Mesenchymal stem cell (in vitro differentiated cells and primary cell): ENCODE measurements at regions not wholly inside any gene's neighbourhood (a gene's known extent, or its start where the extent isn't known, plus 50 kb on each side); places are given as distances from the start of the nearest gene placed in this dataset.
A peak's percentile ranks its signal among the peaks of the same experiment; 100 is the strongest.

Experiments used
- DNase-seq: peaks from one replicate; pipeline ENCODE4 v3.0.0-alpha.2; 2013
- H2AFZ ChIP-seq: one replicate; pipeline ENCODE4 v1.6.1; 2013; ENCODE audit warnings: low read depth, mild to moderate bottlenecking, control low read depth, inconsistent platforms, low read length, moderate library complexity
- H2AK5ac ChIP-seq: 2 replicates; pipeline ENCODE4 v1.6.1; 2013; ENCODE audit warnings: low read length, moderate library complexity, mild to moderate bottlenecking, inconsistent platforms; ENCODE audit not compliant: severe bottlenecking
- H2BK120ac ChIP-seq: one replicate; pipeline ENCODE4 v1.6.1; 2013; ENCODE audit warnings: low read depth, mild to moderate bottlenecking, inconsistent platforms, low read length, moderate library complexity
- H2BK12ac ChIP-seq, 2 experiments: one replicate each; pipeline ENCODE4 v1.6.1; 2013; ENCODE audit warnings: inconsistent platforms in 2 of 2, low read length in 2 of 2, mild to moderate bottlenecking in 2 of 2, moderate library complexity in 2 of 2, control low read depth in 1 of 2
- H2BK15ac ChIP-seq: one replicate; pipeline ENCODE4 v1.6.1; 2013; ENCODE audit warnings: mild to moderate bottlenecking, low read depth, inconsistent platforms; ENCODE audit not compliant: poor library complexity, severe bottlenecking
- H2BK5ac ChIP-seq: 2 replicates; pipeline ENCODE4 v1.6.1; 2013; ENCODE audit warnings: low read depth, mild to moderate bottlenecking, low read length, control low read depth, inconsistent platforms; ENCODE audit not compliant: poor library complexity, severe bottlenecking
- H3K14ac ChIP-seq, 2 experiments: one replicate each; pipeline ENCODE4 v1.6.1; 2013; ENCODE audit warnings: inconsistent platforms in 2 of 2, low read length in 2 of 2, control low read depth in 1 of 2, mild to moderate bottlenecking in 1 of 2, moderate library complexity in 1 of 2
- H3K18ac ChIP-seq, 2 experiments: one replicate each; pipeline ENCODE4 v1.6.1; 2013; ENCODE audit warnings: inconsistent platforms in 2 of 2, low read length in 2 of 2, control low read depth in 1 of 2, low read depth in 1 of 2, mild to moderate bottlenecking in 1 of 2
- H3K23ac ChIP-seq, 2 experiments: one replicate each; pipeline ENCODE4 v1.6.1; 2013; ENCODE audit warnings: inconsistent platforms in 2 of 2, low read length in 2 of 2, mild to moderate bottlenecking in 2 of 2, moderate library complexity in 2 of 2, control low read depth in 1 of 2
- H3K27ac ChIP-seq: 2 replicates; pipeline ENCODE4 v1.5.1; 2013; ENCODE audit warnings: mild to moderate bottlenecking, moderate library complexity, low read length, control low read depth, inconsistent platforms; ENCODE audit not compliant: poor library complexity, severe bottlenecking
- H3K27me3 ChIP-seq, 2 experiments: 2 replicates each; pipeline versions ENCODE4 v1.6.1 to v1.7.0; 2013; ENCODE audit warnings: low read length in 2 of 2, mild to moderate bottlenecking in 2 of 2, moderate library complexity in 2 of 2, control low read depth in 1 of 2, inconsistent platforms in 1 of 2; ENCODE audit not compliant: control insufficient read depth in 1 of 2, insufficient read depth in 1 of 2
- H3K36me3 ChIP-seq, 2 experiments: 2 replicates each; pipeline versions ENCODE4 v1.6.1 to v1.7.0; 2013; ENCODE audit warnings: low read length in 2 of 2, control low read depth in 1 of 2, inconsistent platforms in 1 of 2, low read depth in 1 of 2, mild to moderate bottlenecking in 1 of 2; ENCODE audit not compliant: insufficient read depth in 2 of 2, control insufficient read depth in 1 of 2
- H3K4ac ChIP-seq, 2 experiments: one replicate each; pipeline ENCODE4 v1.6.1; 2013; ENCODE audit warnings: inconsistent platforms in 2 of 2, low read length in 2 of 2, mild to moderate bottlenecking in 2 of 2, moderate library complexity in 2 of 2, control low read depth in 1 of 2, low read depth in 1 of 2
- H3K4me1 ChIP-seq: 2 replicates; pipeline ENCODE4 v1.6.1; 2013; ENCODE audit warnings: low read depth, low read length, control low read depth; ENCODE audit not compliant: control insufficient read depth, insufficient read depth
- H3K4me2 ChIP-seq: 2 replicates; pipeline ENCODE4 v1.6.1; 2013; ENCODE audit warnings: low read length, mild to moderate bottlenecking, inconsistent platforms; ENCODE audit not compliant: poor library complexity, severe bottlenecking
- H3K4me3 ChIP-seq, 2 experiments: 2 replicates each; pipeline versions ENCODE4 v1.5.1 to v1.7.0; 2013; ENCODE audit warnings: low read length in 2 of 2, mild to moderate bottlenecking in 2 of 2, control low read depth in 1 of 2, low read depth in 1 of 2; ENCODE audit not compliant: insufficient read depth in 1 of 2
- H3K79me1 ChIP-seq: replicated peaks from 2 replicates; pipeline ENCODE4 v1.6.1; 2013; ENCODE audit warnings: mild to moderate bottlenecking, control low read depth, low read length, inconsistent platforms; ENCODE audit not compliant: poor library complexity, severe bottlenecking
- H3K9ac ChIP-seq: 2 replicates; pipeline ENCODE4 v1.7.0; 2013; ENCODE audit warnings: mild to moderate bottlenecking, low read length, moderate library complexity
- H3K9me3 ChIP-seq: 2 replicates; pipeline ENCODE4 v1.7.0; 2013; ENCODE audit warnings: mild to moderate bottlenecking, low read length; ENCODE audit not compliant: control insufficient read depth
- H4K8ac ChIP-seq: one replicate; pipeline ENCODE4 v1.6.1; 2013; ENCODE audit warnings: inconsistent platforms, mild to moderate bottlenecking, low read length, moderate library complexity
- H4K91ac ChIP-seq: one replicate; pipeline ENCODE4 v1.6.1; 2013; ENCODE audit warnings: mild to moderate bottlenecking, low read length, inconsistent platforms
- WGBS: methylation state at CpG from one replicate; pipeline ENCODE4 v1.1.7; 2013; ENCODE audit warnings: mixed read lengths; 5-methylcytosine and 5-hydroxymethylcytosine counted together

- Histone ChIP-seq H4K91ac (no peak overlapping the region), H2BK12ac (no peak overlapping the region), H3K23ac (no peak overlapping the region), H4K8ac (no peak overlapping the region), H3K9me3 (no peaks in the 10 kb centered on the region), H2AFZ (no peak overlapping the region), H3K27ac (no peak overlapping the region), H3K18ac (peak overlapping the region in 1 of 2 experiments; percentile 21), H2BK15ac (no peak overlapping the region), H3K4me2 (no peak overlapping the region), H3K36me3 (no peaks in the 10 kb centered on the region), H3K4me3 (no peak overlapping the region), H2AK5ac (no peak overlapping the region), H3K4ac (no peak overlapping the region), H2BK5ac (no peak overlapping the region), H3K14ac (no peak overlapping the region), H3K9ac (peak overlapping the region; percentile 81), H3K4me1 (peaks cover 5% of the 10 kb centered on the region), H2BK120ac (no peak overlapping the region), H3K27me3 (no peaks in the 10 kb centered on the region), H3K79me1 (no peaks in the 10 kb centered on the region)
- DNase-seq = peak; percentile 74
- WGBS = 44% methylated on average over 2 of the region's 2 CpGs
These were observed 473.1 kb downstream of the ATP23 start for GRCh38 chr12:58414398-58414871.

GRCh38 chr12:58415716-58416115 lies 474.3 kb downstream of the ATP23 start:
- peak overlapping the region; percentile 77 for H3K27ac ChIP-seq
- no peak overlapping the region for H2BK5ac ChIP-seq
- no peaks in the 10 kb centered on the region for H3K79me1 ChIP-seq
- peak overlapping the region; percentile 85 for H2BK120ac ChIP-seq
- no peaks in the 10 kb centered on the region for H3K9me3 ChIP-seq
- peak overlapping the region; percentile 72 for H4K8ac ChIP-seq
- H3K27me3 ChIP-seq = no peaks in the 10 kb centered on the region
- H3K9ac ChIP-seq = peak overlapping the region; percentile 71
- peaks cover 5% of the 10 kb centered on the region for H3K4me1 ChIP-seq
- peak overlapping the region; percentile 4 to 76 for H2BK12ac ChIP-seq
- H2AFZ ChIP-seq = no peak overlapping the region
- no peak for DNase-seq
- H4K91ac ChIP-seq = peak overlapping the region; percentile 48
- H3K4me2 ChIP-seq = no peak overlapping the region
- no peak overlapping the region for H3K23ac ChIP-seq
- no peak overlapping the region for H2BK15ac ChIP-seq
- H3K36me3 ChIP-seq = no peaks in the 10 kb centered on the region
- peak overlapping the region in 1 of 2 experiments; percentile 0 for H3K4ac ChIP-seq
- no peak overlapping the region for H3K4me3 ChIP-seq
- peak overlapping the region in 1 of 2 experiments; percentile 69 for H3K18ac ChIP-seq
- peak overlapping the region in 1 of 2 experiments; percentile 79 for H3K14ac ChIP-seq
- peak overlapping the region; percentile 1 for H2AK5ac ChIP-seq

GRCh38 chr12:58416236-58416635 lies 474.9 kb downstream of the ATP23 start:
- WGBS = 29% methylated on average over 2 of the region's 2 CpGs

GRCh38 chr12:58419196-58419760 lies 477.9 kb downstream of the ATP23 start:
- Histone ChIP-seq H3K36me3 (no peaks in the 10 kb centered on the region), H3K27me3 (no peaks in the 10 kb centered on the region), H3K18ac (no peak overlapping the region), H3K79me1 (no peaks in the 10 kb centered on the region), H3K23ac (no peak overlapping the region), H2BK5ac (no peak overlapping the region), H3K14ac (no peak overlapping the region), H2BK15ac (no peak overlapping the region), H4K8ac (no peak overlapping the region), H2AFZ (no peak overlapping the region), H2AK5ac (peak overlapping the region; percentile 40), H3K4me1 (peaks cover 5% of the 10 kb centered on the region), H4K91ac (peak overlapping the region; percentile 43), H3K9ac (peak overlapping the region; percentile 88), H3K27ac (no peak overlapping the region), H3K4me3 (no peak overlapping the region), H3K4me2 (no peak overlapping the region), H3K4ac (no peak overlapping the region), H2BK12ac (peak overlapping the region; percentile 29 to 45), H2BK120ac (no peak overlapping the region), H3K9me3 (no peaks in the 10 kb centered on the region)
- WGBS = 94% methylated on average over 13 of the region's 13 CpGs
- DNase-seq = no peak

More at GRCh38 chr12:58416236-58416635, 474.9 kb downstream of the ATP23 start:
- H4K8ac ChIP-seq = peak overlapping the region; percentile 72
- H3K18ac ChIP-seq = peak overlapping the region; percentile 69 to 79
- H3K4me3 ChIP-seq = no peak overlapping the region
- H2AK5ac ChIP-seq = no peak overlapping the region
- H3K4me2 ChIP-seq = no peak overlapping the region
- H3K36me3 ChIP-seq = no peaks in the 10 kb centered on the region
- no peak overlapping the region for H4K91ac ChIP-seq
- peak overlapping the region; percentile 75 to 88 for H2BK12ac ChIP-seq
- peak overlapping the region; percentile 77 for H3K27ac ChIP-seq
- H3K23ac ChIP-seq = no peak overlapping the region
- no peak overlapping the region for H2BK5ac ChIP-seq
- no peak overlapping the region for H3K14ac ChIP-seq
- peaks cover 5% of the 10 kb centered on the region for H3K4me1 ChIP-seq
- H2BK120ac ChIP-seq = peak overlapping the region; percentile 85
- DNase-seq = peak; percentile 76
- H3K9me3 ChIP-seq = no peaks in the 10 kb centered on the region
- peak overlapping the region; percentile 73 for H2BK15ac ChIP-seq
- H3K27me3 ChIP-seq = no peaks in the 10 kb centered on the region
- no peaks in the 10 kb centered on the region for H3K79me1 ChIP-seq
- H3K4ac ChIP-seq = peak overlapping the region; percentile 40 to 77
- H2AFZ ChIP-seq = no peak overlapping the region
- H3K9ac ChIP-seq = peak overlapping the region; percentile 71
